K562 (cell line): ENCODE measurements at regions not wholly inside any gene's neighbourhood (a gene's known extent, or its start where the extent isn't known, plus 50 kb on each side); places are given as distances from the start of the nearest gene placed in this dataset.

ENCODE experiments used
- ATAC-seq: fragments of 200-7000 bp; cut with Tn5 transposase; 3 replicates; pipeline ENCODE4 v1.9.1; 2020; ENCODE audit warnings: moderate library complexity
- BruUV-seq: library from RNA; stranded (reverse); fragments of 400-500 nt; replicated peaks from 2 replicates; lab custom pipeline; 2021; lab: Mats Ljungman, UMichigan
- CTCF ChIA-PET: fragments of 300-600 bp; formaldehyde crosslinking; extraction: SDS; loops from one replicate; lab custom pipeline; 2021; ENCODE audit warnings: low intra/inter-chr PET ratio; lab: Yijun Ruan, JAX
- POLR2A ChIA-PET: fragments of 300-600, 350-650 bp; sonication (Branson Sonifier 250); formaldehyde crosslinking; extraction: SDS; loops from one replicate; lab custom pipeline; 2021; ENCODE audit warnings: antibody characterized with exemption, inconsistent platforms; lab: Yijun Ruan, JAX
- DNase-seq, 4 experiments: peaks; one replicate each; pipeline versions ENCODE4 v3.0.0 to v3.0.0-alpha.2; 2011 to 2018; ENCODE audit warnings: low spot score in 3 of 4, mixed read lengths in 3 of 4; ENCODE audit errors: extremely low read depth in 1 of 4
- FAIRE-seq: peaks from 2 replicates; lab custom pipeline; 2011; peaks lifted over from hg19 to GRCh38; lab: Jason Lieb, UNC
- H2AFZ ChIP-seq: 2 replicates; pipeline ENCODE4 v1.6.0; 2011; ENCODE audit warnings: low read depth, low read length, control low read depth, inconsistent platforms
- H3K27ac ChIP-seq: fragments of 200-600 bp; 3 replicates; pipeline ENCODE4 v1.8.0; 2011; ENCODE audit warnings: low read depth, mild to moderate bottlenecking, control low read depth, inconsistent platforms, low read length, moderate library complexity, mixed read lengths; ENCODE audit errors: extremely low read depth
- H3K27me3 ChIP-seq, 2 experiments: fragments of 300-600 bp in 1 of 2; 2 replicates in 1 of 2; 3 replicates in 1 of 2; pipeline versions ENCODE4 v1.6.0 to v1.8.0; 2011; ENCODE audit warnings: inconsistent platforms in 2 of 2, low read length in 2 of 2, mild to moderate bottlenecking in 1 of 2, mixed read lengths in 1 of 2, moderate library complexity in 1 of 2; ENCODE audit not compliant: control insufficient read depth in 2 of 2, insufficient read depth in 2 of 2
- H3K36me3 ChIP-seq: fragments of 300-600 bp; 3 replicates; pipeline ENCODE4 v1.8.0; 2011; ENCODE audit warnings: mild to moderate bottlenecking, low read length, inconsistent platforms; ENCODE audit not compliant: control insufficient read depth, insufficient read depth
- H3K4me1 ChIP-seq, 2 experiments: fragments of 200-600 bp in 1 of 2; replicated peaks in 1 of 2; 2 replicates in 1 of 2; 3 replicates in 1 of 2; pipeline versions ENCODE4 v1.5.1 to v1.8.0; 2011; ENCODE audit warnings: inconsistent platforms in 2 of 2, low read length in 2 of 2, mild to moderate bottlenecking in 1 of 2, mixed read lengths in 1 of 2, moderate library complexity in 1 of 2; ENCODE audit not compliant: control insufficient read depth in 2 of 2, insufficient read depth in 2 of 2
- H3K4me2 ChIP-seq: 2 replicates; pipeline ENCODE4 v1.6.1; 2011; ENCODE audit warnings: low read length, control low read depth, inconsistent platforms, mixed read lengths; ENCODE audit not compliant: insufficient read depth
- H3K4me3 ChIP-seq: fragments of 200-600 bp; sonication (generic), shearing (Covaris generic); 2 replicates; pipeline ENCODE4 v1.5.1; 2016; ENCODE audit warnings: control low read depth, inconsistent platforms
- H3K79me2 ChIP-seq: fragments of 200-600 bp; 3 replicates; pipeline ENCODE4 v1.8.0; 2011; ENCODE audit warnings: low read length, inconsistent platforms; ENCODE audit not compliant: control insufficient read depth, insufficient read depth
- H3K9ac ChIP-seq, 2 experiments: 2 replicates each; pipeline versions ENCODE4 v1.6.0 to v1.6.1; 2011; ENCODE audit warnings: low read depth in 2 of 2, low read length in 2 of 2, control low read depth in 1 of 2, inconsistent platforms in 1 of 2, mild to moderate bottlenecking in 1 of 2, mixed read lengths in 1 of 2; ENCODE audit not compliant: insufficient read depth in 1 of 2
- H3K9me1 ChIP-seq: one replicate; pipeline ENCODE4 v1.6.0; 2011; ENCODE audit warnings: inconsistent platforms, mild to moderate bottlenecking, low read length, moderate library complexity; ENCODE audit not compliant: control insufficient read depth, insufficient read depth
- H3K9me3 ChIP-seq: replicated peaks from 2 replicates; pipeline ENCODE4 v1.5.1; 2011; ENCODE audit warnings: low read depth, low read length, inconsistent platforms; ENCODE audit not compliant: control insufficient read depth, insufficient read depth
- H4K20me1 ChIP-seq: replicated peaks from 2 replicates; pipeline ENCODE4 v1.6.1; 2011; ENCODE audit warnings: low read length, inconsistent platforms, mixed read lengths; ENCODE audit not compliant: control insufficient read depth, insufficient read depth
- COPS2 ChIP-seq: fragments of 450-650 bp; conservative IDR thresholded peaks from 2 replicates; pipeline ENCODE4 v1.6.1; 2016; ENCODE audit warnings: mild to moderate bottlenecking, moderate library complexity
- EGR1 ChIP-seq: fragments of 450-650 bp; conservative IDR thresholded peaks from 2 replicates; pipeline ENCODE4 v1.6.1; 2017; ENCODE audit warnings: mild to moderate bottlenecking
- ERF ChIP-seq: fragments of 450-650 bp; formaldehyde crosslinking; IDR thresholded peaks from 2 replicates; pipeline ENCODE4 v1.4.0; 2020; ENCODE audit warnings: mild to moderate bottlenecking, mixed read lengths
- PTBP1 ChIP-seq: fragments of 200-400 bp; formaldehyde crosslinking; IDR thresholded peaks from 2 replicates; pipeline ENCODE4 v1.6.1; 2017; ENCODE audit warnings: low read depth, low read length
- RAD51 ChIP-seq: fragments of 450-650 bp; IDR thresholded peaks from 2 replicates; pipeline ENCODE4 v1.7.1; 2016; ENCODE audit warnings: low read depth, mild to moderate bottlenecking, borderline replicate concordance
- YBX1 ChIP-seq: fragments of 450-650 bp; IDR thresholded peaks from 2 replicates; pipeline ENCODE4 v1.7.1; 2016; ENCODE audit warnings: mild to moderate bottlenecking
- ZFP30 ChIP-seq: fragments of 250-450 bp; sonication (Bioruptor Pico); IDR thresholded peaks from 2 replicates; pipeline ENCODE4 v1.8.0; 2022; ENCODE audit warnings: moderate library complexity, mild to moderate bottlenecking, inconsistent platforms, borderline replicate concordance
- ZNF274 ChIP-seq: IDR thresholded peaks from 2 replicates; pipeline ENCODE4 v1.6.1; 2011; ENCODE audit warnings: low read depth, mild to moderate bottlenecking, low read length, moderate library complexity, borderline replicate concordance
- WGBS: fragments of 100-300 bp; shearing (Covaris generic); methylation state at CpG from one replicate; pipeline ENCODE4 v1.1.6; 2016; ENCODE audit warnings: low coverage, mixed read lengths; ENCODE audit not compliant: insufficient coverage; ENCODE audit errors: missing lambda C conversion rate; 5-methylcytosine and 5-hydroxymethylcytosine counted together
- in situ Hi-C: fragments of 300-500 bp; cut with MboI; formaldehyde crosslinking; loops from 4 replicates; pipeline ENCODE4 v1.15.0; 2018; ENCODE audit warnings: inconsistent platforms, mixed read lengths
- intact Hi-C: fragments of 100-400 bp; cut with micrococcal nuclease; formaldehyde crosslinking; loops from 2 replicates; pipeline ENCODE4 v1.14.2; 2022
- TF ChIP-seq, protein P1 (sequence below): sonication (generic); formaldehyde crosslinking; IDR thresholded peaks from 2 replicates; pipeline ENCODE4 v1.8.0; 2022; ENCODE audit warnings: missing genetic modification reagents, mild to moderate bottlenecking, borderline replicate concordance
- TF ChIP-seq, protein P2 (sequence below): IDR thresholded peaks from 2 replicates; pipeline ENCODE4 v1.6.1; 2011; ENCODE audit warnings: borderline replicate concordance, low read depth, mild to moderate bottlenecking, moderate library complexity, low read length; ENCODE audit not compliant: insufficient read depth, poor library complexity, severe bottlenecking

DNA sequence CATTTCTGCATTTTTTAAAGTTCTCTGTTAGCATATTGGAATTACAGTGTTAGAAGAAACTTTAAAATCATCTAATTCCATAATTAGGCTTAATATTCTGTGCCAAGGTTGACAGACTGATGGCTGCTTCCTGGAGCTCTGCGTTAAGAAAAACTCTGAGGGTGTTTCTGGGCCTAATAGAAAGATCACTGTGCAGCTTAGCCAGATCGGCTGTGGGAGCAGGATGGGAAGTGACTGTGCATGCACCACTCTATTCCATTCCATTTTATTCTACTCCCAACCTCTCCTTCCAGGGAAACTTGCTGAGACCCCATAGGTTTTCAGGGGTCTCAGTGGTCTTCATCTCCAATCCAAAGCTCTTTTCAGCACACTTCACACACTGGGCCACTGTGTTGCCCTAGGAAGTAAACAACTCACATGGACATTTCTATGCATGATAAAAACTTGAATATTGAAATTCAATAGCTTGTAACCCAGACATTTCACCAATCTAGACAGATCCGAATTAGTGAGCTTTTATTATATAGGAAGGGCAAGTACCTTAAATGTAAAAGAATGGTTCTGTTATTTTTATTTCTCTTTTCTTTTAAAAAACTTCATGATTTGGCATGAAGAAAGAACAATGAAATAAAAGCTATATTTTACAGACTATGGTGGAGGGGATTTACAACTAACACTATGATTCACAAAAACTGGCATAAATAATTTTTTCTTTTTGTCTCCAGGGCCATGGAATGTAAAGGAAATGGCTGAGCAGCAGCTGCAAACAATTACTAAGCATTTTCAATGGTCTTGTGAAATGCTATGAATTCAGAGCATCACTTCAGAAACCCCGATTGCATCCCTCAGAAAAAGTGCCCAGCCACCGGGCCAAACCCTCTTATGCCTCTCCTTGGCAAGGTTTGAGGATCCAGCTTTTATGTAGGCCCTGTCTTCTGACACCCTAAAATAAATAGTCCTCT, 51.4 kb upstream of the DAB2 start:
- BruUV-seq: no TSS peak
- peaks cover 2 to 5% of the 10 kb centered on the region in 2 experiments; a peak in 3 of 5 replicates for H3K27me3 ChIP-seq
- H3K9ac ChIP-seq: no peak overlapping the region
- in situ Hi-C loops (no loop called here), intact Hi-C loops (no loop called here)
- H3K27ac ChIP-seq: no peak overlapping the region
- no peaks in the 10 kb centered on the region for H3K4me1 ChIP-seq
- no peaks in the 10 kb centered on the region for H3K36me3 ChIP-seq
- no peaks in the 10 kb centered on the region for H3K9me1 ChIP-seq
- no peaks in the 10 kb centered on the region for H3K9me3 ChIP-seq
- ATAC-seq (no peak), FAIRE-seq (no peak), DNase-seq (no peak)
- no peak overlapping the region for H3K4me2 ChIP-seq
- ChIA-PET CTCF (no interaction called here), POLR2A (interaction anchor here (1.0 to 1.8 kb wide), 4 partner anchors 11 to 24 kb away, joined by 3 to 9 read pairs (median 5); no protein-coding TSS in a partner anchor)
- no peaks in the 10 kb centered on the region for H4K20me1 ChIP-seq
- 0 out of 2 replicates have a peak, but pooled peaks have one; percentile 77 for TF ChIP-seq PTBP1
- TF ChIP-seq ZNF274: no peak
- H3K79me2 ChIP-seq: no peaks in the 10 kb centered on the region
- H2AFZ ChIP-seq: no peak overlapping the region
- no peak overlapping the region for H3K4me3 ChIP-seq
- WGBS: 3% methylated on average over 5 of the region's 5 CpGs

DNA sequence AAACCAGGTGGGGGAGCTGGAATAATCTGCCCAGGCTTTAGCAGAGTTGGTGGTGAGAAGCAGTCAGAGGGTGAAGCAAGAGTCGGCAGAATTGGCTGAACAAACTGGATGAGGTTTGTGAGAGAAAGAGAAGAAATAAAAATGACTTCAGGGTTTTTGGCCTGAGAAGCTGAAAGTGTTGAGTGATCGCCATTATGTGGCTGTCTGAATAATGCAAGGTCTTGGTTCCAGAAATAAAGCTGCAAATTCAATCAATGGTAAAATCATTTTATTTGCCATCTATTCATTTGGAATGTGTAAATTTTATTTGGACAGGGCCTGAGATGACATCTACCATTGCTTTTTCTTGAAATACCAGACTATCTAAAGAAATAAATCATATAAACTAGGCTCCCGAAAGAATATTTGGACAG, 50.4 kb upstream of the DAB2 start:
- Histone ChIP-seq H3K4me2 (no peak overlapping the region), H3K4me1 (no peaks in the 10 kb centered on the region), H3K9me1 (no peaks in the 10 kb centered on the region), H3K9ac (no peak overlapping the region), H3K9me3 (no peaks in the 10 kb centered on the region), H3K36me3 (no peaks in the 10 kb centered on the region), H2AFZ (no peak overlapping the region), H3K4me3 (no peak overlapping the region), H3K79me2 (no peaks in the 10 kb centered on the region), H4K20me1 (no peaks in the 10 kb centered on the region), H3K27ac (no peak overlapping the region), H3K27me3 (peaks cover 2 to 5% of the 10 kb centered on the region in 2 experiments; a peak in 3 of 5 replicates)
- intact Hi-C loops: no loop called here
- in situ Hi-C loops: no loop called here
- 2% methylated on average over 3 of the region's 3 CpGs for WGBS
- DNase-seq (no peak), FAIRE-seq (no peak), ATAC-seq (no peak)
- ChIA-PET CTCF (no interaction called here), POLR2A (interaction anchor here (1.2 to 1.8 kb wide), 3 partner anchors 10 to 51 kb away, joined by 4 to 9 read pairs (median 5); no protein-coding TSS in a partner anchor)
- no TSS peak for BruUV-seq
- TF ChIP-seq EGR1 (no peak), ZFP30 (no peak), RAD51 (no peak), COPS2 (no peak), YBX1 (no peak), ERF (CRISPR knock-in tag) (no peak)
- TF ChIP-seq, protein P1, sequence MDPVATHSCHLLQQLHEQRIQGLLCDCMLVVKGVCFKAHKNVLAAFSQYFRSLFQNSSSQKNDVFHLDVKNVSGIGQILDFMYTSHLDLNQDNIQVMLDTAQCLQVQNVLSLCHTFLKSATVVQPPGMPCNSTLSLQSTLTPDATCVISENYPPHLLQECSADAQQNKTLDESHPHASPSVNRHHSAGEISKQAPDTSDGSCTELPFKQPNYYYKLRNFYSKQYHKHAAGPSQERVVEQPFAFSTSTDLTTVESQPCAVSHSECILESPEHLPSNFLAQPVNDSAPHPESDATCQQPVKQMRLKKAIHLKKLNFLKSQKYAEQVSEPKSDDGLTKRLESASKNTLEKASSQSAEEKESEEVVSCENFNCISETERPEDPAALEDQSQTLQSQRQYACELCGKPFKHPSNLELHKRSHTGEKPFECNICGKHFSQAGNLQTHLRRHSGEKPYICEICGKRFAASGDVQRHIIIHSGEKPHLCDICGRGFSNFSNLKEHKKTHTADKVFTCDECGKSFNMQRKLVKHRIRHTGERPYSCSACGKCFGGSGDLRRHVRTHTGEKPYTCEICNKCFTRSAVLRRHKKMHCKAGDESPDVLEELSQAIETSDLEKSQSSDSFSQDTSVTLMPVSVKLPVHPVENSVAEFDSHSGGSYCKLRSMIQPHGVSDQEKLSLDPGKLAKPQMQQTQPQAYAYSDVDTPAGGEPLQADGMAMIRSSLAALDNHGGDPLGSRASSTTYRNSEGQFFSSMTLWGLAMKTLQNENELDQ (CRISPR knock-in tag): no peak
- TF ChIP-seq, protein P2, sequence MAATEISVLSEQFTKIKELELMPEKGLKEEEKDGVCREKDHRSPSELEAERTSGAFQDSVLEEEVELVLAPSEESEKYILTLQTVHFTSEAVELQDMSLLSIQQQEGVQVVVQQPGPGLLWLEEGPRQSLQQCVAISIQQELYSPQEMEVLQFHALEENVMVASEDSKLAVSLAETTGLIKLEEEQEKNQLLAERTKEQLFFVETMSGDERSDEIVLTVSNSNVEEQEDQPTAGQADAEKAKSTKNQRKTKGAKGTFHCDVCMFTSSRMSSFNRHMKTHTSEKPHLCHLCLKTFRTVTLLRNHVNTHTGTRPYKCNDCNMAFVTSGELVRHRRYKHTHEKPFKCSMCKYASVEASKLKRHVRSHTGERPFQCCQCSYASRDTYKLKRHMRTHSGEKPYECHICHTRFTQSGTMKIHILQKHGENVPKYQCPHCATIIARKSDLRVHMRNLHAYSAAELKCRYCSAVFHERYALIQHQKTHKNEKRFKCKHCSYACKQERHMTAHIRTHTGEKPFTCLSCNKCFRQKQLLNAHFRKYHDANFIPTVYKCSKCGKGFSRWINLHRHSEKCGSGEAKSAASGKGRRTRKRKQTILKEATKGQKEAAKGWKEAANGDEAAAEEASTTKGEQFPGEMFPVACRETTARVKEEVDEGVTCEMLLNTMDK: no peak
